NT2/D1 (cell line): ENCODE measurements at regions not wholly inside any gene's neighbourhood (a gene's known extent, or its start where the extent isn't known, plus 50 kb on each side); places are given as distances from the start of the nearest gene placed in this dataset.

Experiments used
- DNase-seq: peaks from one replicate; pipeline ENCODE4 v3.0.0-alpha.2; 2011; ENCODE audit warnings: low read depth, low spot score
- H3K27me3 ChIP-seq: 2 replicates; pipeline ENCODE4 v1.6.0; 2011; ENCODE audit warnings: mild to moderate bottlenecking; ENCODE audit not compliant: insufficient read length, insufficient read depth
- H3K36me3 ChIP-seq: 2 replicates; pipeline ENCODE4 v1.6.1; 2011; ENCODE audit warnings: mild to moderate bottlenecking, low read length, mixed read lengths; ENCODE audit not compliant: insufficient read depth, insufficient read length
- H3K4me1 ChIP-seq: 2 replicates; pipeline ENCODE4 v1.5.1; 2011; ENCODE audit not compliant: insufficient read depth, insufficient read length
- H3K4me3 ChIP-seq: 2 replicates; pipeline ENCODE4 v1.5.1; 2011; ENCODE audit warnings: low read depth; ENCODE audit not compliant: insufficient read length
- H3K9ac ChIP-seq: 2 replicates; pipeline ENCODE4 v1.6.0; 2011; ENCODE audit warnings: low read depth; ENCODE audit not compliant: insufficient read length
- H3K9me3 ChIP-seq: 2 replicates; pipeline ENCODE4 v1.5.1; 2011; ENCODE audit warnings: mild to moderate bottlenecking, low read length; ENCODE audit not compliant: insufficient read depth
- SUZ12 ChIP-seq: IDR thresholded peaks from 2 replicates; pipeline ENCODE4 v1.6.1; 2011; ENCODE audit not compliant: insufficient read length, insufficient read depth; ENCODE audit errors: extremely low read depth
- YY1 ChIP-seq: IDR thresholded peaks from 2 replicates; pipeline ENCODE4 v1.6.1; 2011; ENCODE audit not compliant: insufficient read length, insufficient read depth
- ZNF274 ChIP-seq: IDR thresholded peaks from 2 replicates; pipeline ENCODE4 v1.6.1; 2011; ENCODE audit warnings: mild to moderate bottlenecking, low read depth, low read length

DNA sequence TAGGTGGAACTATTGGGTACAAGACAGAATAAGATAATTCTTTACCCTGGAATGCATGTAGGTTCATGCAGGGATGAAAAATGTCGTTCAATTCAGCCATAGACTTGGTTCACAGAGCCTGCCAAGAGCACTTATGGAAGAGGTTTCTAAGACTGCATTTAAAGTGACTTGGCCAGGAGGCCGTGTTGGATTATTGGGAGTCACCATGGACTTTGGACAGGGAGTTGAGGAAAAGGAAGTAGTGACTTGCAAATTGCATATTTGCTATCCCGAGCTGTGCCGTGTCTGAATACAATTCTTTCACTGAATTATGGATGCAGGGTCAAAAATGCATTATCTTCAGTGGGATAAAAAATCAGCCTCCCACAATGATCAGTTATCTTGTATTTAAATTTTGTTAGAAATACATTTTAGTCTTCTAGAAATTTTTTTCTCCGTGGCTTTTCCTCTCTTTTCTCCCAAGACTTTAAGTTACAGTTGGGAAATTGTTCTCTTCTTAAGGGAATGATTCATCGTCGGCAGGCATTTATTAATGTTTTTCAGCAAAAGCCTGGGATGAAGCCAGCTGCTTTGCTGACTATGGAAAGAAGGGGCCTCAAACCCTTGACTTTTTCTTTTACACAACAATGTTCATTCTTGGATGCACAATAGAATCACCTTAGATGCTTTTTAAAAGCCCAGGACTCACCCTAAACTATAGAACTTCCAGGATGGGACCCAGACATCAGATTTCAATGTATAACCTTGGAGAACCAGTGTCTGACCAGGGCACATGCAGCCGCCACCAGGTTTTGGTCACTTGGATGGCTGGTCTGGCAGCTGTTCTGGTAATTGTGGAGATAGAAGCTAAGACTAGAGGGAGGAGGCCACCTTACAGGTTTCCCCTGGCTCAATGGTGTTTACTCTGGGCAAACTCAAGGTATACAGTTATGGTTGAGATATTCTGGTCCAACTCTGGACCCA is 70.8 kb downstream of the FAT3 start:
- Histone ChIP-seq H3K27me3 (no peaks in the 10 kb centered on the region), H3K9ac (no peak overlapping the region), H3K9me3 (no peaks in the 10 kb centered on the region), H3K36me3 (no peaks in the 10 kb centered on the region), H3K4me3 (no peak overlapping the region), H3K4me1 (no peaks in the 10 kb centered on the region)
- no peak for TF ChIP-seq YY1
- no peak for TF ChIP-seq ZNF274
- no peak for TF ChIP-seq SUZ12
- no peak for DNase-seq

DNA sequence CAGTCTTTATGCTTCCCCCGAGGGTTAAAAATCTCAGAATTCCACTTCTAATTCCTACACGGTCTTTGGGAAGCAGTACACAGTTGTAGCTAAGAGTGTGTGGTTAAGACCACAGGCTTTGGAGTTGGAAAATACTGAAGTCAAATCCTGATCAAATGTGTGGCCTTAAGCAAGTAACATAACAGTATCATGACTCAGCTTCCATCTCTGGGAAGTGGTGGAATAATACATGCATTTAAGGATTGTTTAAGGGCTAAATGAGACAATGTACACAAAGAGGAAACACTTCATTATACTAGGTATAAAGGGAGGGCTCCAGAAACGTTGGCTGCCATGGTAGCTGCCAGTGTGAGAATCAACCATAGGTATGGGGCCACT is 71.5 kb downstream of the FAT3 start:
- H3K36me3 ChIP-seq: no peaks in the 10 kb centered on the region
- no peaks in the 10 kb centered on the region for H3K4me1 ChIP-seq
- H3K27me3 ChIP-seq: no peaks in the 10 kb centered on the region
- no peak overlapping the region for H3K4me3 ChIP-seq
- no peak overlapping the region for H3K9ac ChIP-seq
- no peak for TF ChIP-seq SUZ12
- TF ChIP-seq YY1: no peak
- no peak for TF ChIP-seq ZNF274
- no peak for DNase-seq
- no peaks in the 10 kb centered on the region for H3K9me3 ChIP-seq

DNA sequence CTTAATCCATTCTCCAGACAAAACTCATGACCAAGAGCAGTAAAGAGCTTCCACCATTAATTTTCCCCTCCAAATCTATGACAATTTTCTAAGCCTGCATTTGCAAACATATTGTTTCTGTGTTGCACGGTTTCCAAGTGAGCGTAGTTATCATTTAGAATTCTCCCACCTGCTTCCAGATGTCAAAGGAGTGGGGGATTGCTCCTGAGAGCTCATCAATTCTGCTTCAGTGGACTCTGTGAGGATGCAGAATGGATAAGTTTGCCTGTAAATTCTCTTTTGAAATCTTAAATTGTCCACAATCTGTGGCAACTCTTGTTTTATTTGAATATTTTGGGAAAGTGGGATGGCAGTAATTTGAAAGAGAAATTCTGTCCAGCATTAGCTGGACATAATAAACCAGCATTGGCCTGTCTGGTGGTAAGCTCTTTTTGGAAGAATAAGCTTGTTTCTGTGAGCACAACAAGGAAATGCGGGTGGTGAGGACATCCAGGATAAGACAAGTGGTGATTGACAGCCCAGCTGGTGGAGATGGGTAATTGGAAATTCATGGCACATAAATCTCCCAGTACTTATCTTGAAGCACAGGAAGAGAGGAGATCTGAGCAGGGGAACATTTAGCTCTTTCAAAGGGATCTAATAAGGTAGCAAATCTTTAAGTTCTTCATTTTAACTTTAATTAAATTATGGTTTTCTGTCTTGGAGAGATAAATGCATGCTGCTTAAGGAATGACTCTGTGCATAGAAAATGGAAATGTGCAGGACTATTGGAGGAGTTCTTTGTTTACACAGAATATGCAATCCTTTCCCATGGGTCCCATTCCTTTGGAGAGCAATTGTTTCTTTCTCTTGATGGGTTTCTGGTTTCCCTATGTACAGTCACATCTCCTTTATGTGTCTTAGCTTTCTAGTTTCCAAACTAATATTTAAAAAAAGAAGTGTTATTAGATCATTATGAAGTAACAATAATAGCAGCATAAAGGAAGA is 73.2 kb downstream of the FAT3 start:
- Histone ChIP-seq H3K9me3 (no peaks in the 10 kb centered on the region), H3K27me3 (no peaks in the 10 kb centered on the region), H3K4me3 (no peak overlapping the region), H3K9ac (no peak overlapping the region), H3K4me1 (no peaks in the 10 kb centered on the region), H3K36me3 (no peaks in the 10 kb centered on the region)
- no peak for TF ChIP-seq YY1
- TF ChIP-seq ZNF274: no peak
- TF ChIP-seq SUZ12: no peak
- DNase-seq: no peak

DNA sequence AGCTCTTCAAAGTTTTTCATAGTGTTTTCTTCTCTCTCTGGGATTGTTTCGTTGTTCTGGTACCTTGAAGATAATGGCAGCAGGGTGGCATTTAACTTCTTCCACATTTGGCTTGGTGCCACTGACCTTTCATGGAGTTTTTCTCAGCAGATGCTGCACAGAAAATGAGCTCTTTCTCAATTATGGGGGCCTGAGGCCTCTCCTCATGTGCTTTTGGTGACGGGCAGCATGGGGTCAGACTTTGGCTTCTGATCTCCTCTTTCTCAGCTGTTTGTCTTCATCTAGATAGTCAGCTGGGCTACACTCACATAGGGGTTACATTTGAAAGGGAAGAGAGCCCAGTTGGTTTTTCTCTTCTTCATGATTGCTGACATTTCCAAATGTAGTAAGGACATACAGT is 76.3 kb downstream of the FAT3 start:
- no peaks in the 10 kb centered on the region for H3K9me3 ChIP-seq
- H3K4me1 ChIP-seq: no peaks in the 10 kb centered on the region
- no peaks in the 10 kb centered on the region for H3K27me3 ChIP-seq
- no peak for DNase-seq
- TF ChIP-seq SUZ12 (no peak), YY1 (no peak), ZNF274 (no peak)
- H3K9ac ChIP-seq: no peak overlapping the region
- no peak overlapping the region for H3K4me3 ChIP-seq
- no peaks in the 10 kb centered on the region for H3K36me3 ChIP-seq

DNA sequence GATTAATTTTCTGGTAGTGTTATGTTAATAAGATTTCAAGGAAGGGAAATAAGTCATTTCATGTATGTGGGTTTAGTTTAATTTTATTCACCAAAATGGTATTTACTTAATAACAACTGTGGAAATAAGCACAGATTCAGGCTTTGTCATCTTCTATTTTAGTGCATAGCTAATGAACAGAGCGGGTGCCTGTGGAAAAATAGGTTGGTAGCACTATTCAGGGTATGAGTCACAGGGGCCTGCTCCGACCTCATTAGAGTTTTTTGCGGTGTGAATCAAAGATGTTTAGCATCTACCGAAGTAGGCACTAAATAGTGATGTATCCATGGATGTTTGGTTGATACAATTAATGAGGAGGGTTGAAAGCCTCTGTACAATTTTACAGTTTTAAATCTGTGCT is 78.2 kb downstream of the FAT3 start:
- DNase-seq: no peak
- no peak overlapping the region for H3K9ac ChIP-seq
- H3K9me3 ChIP-seq: no peaks in the 10 kb centered on the region
- H3K4me3 ChIP-seq: no peak overlapping the region
- H3K36me3 ChIP-seq: no peaks in the 10 kb centered on the region
- H3K4me1 ChIP-seq: no peaks in the 10 kb centered on the region
- TF ChIP-seq SUZ12 (no peak), ZNF274 (no peak), YY1 (no peak)
- H3K27me3 ChIP-seq: no peaks in the 10 kb centered on the region

DNA sequence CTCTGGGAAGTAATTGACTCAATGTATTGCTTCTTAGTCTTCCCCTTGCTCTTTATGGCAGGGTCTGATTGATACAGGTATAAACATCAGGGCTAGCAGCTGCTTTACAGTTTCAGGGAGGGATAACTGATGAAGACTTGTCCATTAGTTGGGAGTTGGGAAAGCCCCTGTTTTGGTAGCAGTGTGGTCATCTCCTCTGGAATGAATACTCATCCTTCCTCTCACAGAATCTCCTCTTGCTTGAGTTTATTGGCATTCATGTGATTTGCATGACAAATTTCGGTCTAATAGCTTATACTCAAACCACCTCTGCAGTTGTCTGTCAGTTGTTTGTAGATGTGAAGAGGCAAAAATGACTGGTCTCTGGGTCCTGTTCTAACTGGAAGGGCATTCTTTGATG is 79.7 kb downstream of the FAT3 start:
- Histone ChIP-seq H3K36me3 (no peaks in the 10 kb centered on the region), H3K4me3 (no peak overlapping the region), H3K4me1 (no peaks in the 10 kb centered on the region), H3K27me3 (no peaks in the 10 kb centered on the region), H3K9me3 (no peaks in the 10 kb centered on the region), H3K9ac (no peak overlapping the region)
- TF ChIP-seq SUZ12 (no peak), YY1 (no peak), ZNF274 (no peak)
- no peak for DNase-seq

DNA sequence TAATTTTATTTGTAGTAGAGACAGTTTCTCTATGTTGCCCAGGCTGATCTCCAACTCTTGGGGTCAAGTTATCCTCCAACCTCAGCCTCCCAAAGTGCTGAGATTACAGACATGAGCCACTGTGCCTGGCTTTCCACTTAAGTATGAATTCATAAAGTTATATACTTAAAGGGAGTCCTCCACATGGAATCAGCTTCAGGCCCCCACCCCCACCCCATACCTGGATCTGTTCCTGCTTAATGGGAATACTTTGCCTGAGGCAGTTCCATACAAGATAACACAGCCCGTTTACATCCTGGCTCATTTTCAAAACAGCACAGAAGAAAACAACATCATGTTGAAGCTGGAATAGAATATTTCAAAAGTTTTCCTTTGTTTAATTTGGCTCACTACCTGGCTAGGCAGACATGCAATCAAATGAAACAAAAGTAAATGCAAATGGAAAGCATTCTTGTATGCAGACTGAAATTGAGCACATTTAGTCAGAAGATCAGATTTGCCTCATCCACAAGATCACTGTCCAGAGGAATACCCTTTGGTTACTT is 82.4 kb downstream of the FAT3 start:
- Histone ChIP-seq H3K9me3 (no peaks in the 10 kb centered on the region), H3K4me3 (no peak overlapping the region), H3K36me3 (no peaks in the 10 kb centered on the region), H3K9ac (no peak overlapping the region), H3K27me3 (no peaks in the 10 kb centered on the region), H3K4me1 (no peaks in the 10 kb centered on the region)
- no peak for DNase-seq
- TF ChIP-seq YY1 (no peak), ZNF274 (no peak), SUZ12 (no peak)
